C1 segment of cervical spinal cord (tissue), 14 donors: ENCODE measurements at regions not wholly inside any gene's neighbourhood (a gene's known extent, or its start where the extent isn't known, plus 50 kb on each side); places are given as distances from the start of the nearest gene placed in this dataset.

Experiments
- DNase-seq, 14 donors: peaks; one replicate each; lab custom pipeline; 2025; lab: John Stamatoyannopoulos, UW

GRCh38 chr18:77905449-77906055, 655.9 kb downstream of the GALR1 start:
- DNase-seq, result no peak

GRCh38 chr18:77906103-77906892, 656.6 kb downstream of the GALR1 start:
- DNase-seq, result no peak

DNA sequence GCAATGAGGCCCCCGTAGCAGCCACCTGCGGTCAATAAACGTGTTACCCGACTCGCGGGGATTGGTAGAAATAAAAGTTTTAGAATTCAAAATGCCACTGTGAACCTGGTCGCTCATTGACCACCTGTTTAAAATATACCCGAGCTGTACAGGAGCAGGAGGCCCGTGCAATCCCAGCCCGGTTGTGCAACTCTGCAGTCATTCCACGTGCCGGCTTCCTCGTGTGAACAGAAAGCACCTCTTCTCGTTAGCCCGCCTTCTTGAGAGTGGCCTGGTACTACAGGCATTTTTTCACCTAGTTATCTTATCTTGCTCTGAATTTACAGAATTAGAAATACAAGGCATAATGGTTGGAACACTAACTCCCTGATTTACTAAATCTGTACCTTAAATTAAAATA, 660.7 kb downstream of the GALR1 start:
- DNase-seq, result no peak

- no peak for DNase-seq
These were observed 662.4 kb downstream of the GALR1 start for GRCh38 chr18:77911971-77912605.

DNA sequence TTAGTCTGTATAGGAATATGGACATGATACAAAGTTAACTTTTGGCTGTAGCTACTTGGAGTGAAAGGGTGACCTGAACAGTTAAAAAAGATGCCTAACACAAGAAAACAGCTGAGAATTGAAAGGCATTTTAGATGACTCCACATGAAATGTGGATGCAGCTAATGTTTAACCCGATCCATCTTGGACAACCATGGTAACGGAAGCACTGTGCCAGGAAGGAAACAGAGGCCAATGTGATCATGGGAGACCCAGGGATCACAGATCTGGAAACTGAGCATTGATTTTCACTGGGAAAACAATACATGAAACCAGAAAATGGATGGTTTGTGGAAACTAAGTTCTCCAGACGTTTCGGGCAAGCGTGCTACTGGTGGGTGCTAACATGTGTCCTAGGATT, 669.1 kb downstream of the GALR1 start:
- no peak for DNase-seq

DNA sequence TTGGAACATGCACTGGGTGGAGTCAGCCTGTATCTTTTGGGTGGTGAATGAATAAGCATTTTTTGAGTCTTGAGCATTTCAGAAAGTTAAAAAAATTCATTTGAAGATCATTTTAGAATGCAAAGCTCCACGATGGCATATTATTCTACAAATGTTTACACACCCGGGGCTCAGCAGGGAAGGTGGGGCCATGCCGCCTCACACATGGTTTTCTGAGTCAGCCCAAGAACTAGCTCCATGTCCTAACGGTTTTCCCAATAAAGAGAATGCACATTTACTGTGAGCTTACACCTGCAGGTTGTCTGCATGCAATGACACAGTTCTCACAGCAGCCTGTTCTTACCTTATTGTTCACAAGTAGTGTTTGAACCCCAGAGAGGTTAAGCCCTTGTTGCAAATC, 670.3 kb downstream of the GALR1 start:
- no peak for DNase-seq

GRCh38 chr18:77935342-77935741, 685.7 kb downstream of the GALR1 start:
- DNase-seq, result no peak

GRCh38 chr18:77940566-77940965, 690.9 kb downstream of the GALR1 start:
- no peak for DNase-seq

- no peak for DNase-seq
These were observed 694.9 kb downstream of the GALR1 start for GRCh38 chr18:77944533-77944932.

DNA sequence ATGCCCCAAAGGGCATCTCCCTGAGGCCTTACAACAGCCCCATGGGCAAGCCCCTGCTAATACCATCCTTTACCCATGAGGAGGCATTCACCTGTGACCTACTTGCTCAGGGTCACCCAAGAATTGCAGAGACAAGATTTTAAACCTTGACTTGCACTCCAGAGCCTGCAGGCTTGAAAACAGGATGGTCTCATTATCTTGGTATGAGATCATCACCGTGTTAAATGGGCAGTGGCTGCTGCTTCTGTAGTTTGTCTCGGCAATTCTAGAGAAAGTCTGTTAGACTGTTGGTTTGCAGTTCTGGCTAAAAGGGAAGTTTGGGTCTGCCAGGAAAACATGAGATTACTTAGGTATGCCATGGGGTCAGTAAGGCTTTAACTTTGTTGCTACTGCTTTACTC, 698.9 kb downstream of the GALR1 start:
- no peak for DNase-seq

- DNase-seq, result no peak
These were observed 699.8 kb downstream of the GALR1 start for GRCh38 chr18:77949355-77949973.

- no peak for DNase-seq
These were observed 709.6 kb downstream of the GALR1 start for GRCh38 chr18:77959248-77959647.

DNA sequence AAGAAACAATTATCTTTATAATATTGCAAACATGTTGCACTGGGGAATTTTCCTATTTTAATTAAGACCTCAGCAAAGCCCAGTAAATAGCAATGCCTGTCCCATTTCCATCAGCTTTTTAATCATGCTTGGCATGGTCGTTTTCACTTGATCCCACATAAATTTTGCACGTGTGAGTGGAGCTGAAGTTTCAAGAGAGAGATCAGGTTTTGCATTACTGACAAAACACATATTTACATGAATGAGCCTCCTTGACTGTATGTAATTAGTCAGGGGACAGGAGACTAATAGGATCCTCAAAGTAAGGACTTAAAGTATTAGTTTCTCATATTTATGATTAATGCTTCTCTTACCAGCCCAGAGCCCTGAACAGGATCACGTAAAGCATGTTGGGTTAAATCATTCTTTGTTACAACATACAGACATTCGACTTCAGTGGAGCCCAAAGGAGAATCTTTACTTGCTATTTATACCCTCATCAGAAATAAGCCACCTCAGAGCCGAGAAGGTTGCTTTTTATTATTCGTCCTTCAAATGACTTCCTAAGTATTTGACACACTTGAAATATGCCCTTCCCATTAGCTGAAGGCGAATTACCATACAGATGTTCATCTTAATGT, 711.3 kb downstream of the GALR1 start:
- DNase-seq, result no peak

DNA sequence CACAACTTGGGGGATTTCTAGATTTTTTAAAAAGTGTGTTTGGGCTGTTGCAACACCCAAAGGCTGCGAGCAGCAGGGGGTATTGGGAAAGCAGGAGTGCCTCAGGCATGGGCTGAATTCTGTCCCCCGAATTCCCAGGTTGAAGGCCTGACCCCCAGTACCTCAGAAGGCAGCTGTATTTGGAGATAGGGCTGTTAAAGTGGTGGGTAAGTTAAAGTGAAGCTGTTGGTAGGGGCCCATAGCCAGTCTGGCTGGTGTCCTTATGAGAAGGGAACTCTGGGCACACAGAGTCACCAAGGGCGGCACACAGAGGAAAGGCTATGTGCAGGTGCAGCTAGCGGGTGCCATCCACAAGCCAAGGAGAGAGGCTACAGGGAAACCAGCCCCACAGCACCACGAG, 717.4 kb downstream of the GALR1 start:
- DNase-seq, result no peak

GRCh38 chr18:77967791-77968190, 718.1 kb downstream of the GALR1 start:
- no peak for DNase-seq

- no peak for DNase-seq
These were observed 720.3 kb downstream of the GALR1 start for GRCh38 chr18:77969972-77970371.

- DNase-seq, result no peak
These were observed 721.2 kb downstream of the GALR1 start for GRCh38 chr18:77970814-77971213.

GRCh38 chr18:77973745-77974144, 724.1 kb downstream of the GALR1 start:
- no peak for DNase-seq

GRCh38 chr18:77974329-77974728, 724.7 kb downstream of the GALR1 start:
- DNase-seq, result no peak

- DNase-seq, result no peak
These were observed 727.7 kb downstream of the GALR1 start for GRCh38 chr18:77977331-77977730.

GRCh38 chr18:77980275-77980674, 730.6 kb downstream of the GALR1 start:
- DNase-seq, result no peak

DNA sequence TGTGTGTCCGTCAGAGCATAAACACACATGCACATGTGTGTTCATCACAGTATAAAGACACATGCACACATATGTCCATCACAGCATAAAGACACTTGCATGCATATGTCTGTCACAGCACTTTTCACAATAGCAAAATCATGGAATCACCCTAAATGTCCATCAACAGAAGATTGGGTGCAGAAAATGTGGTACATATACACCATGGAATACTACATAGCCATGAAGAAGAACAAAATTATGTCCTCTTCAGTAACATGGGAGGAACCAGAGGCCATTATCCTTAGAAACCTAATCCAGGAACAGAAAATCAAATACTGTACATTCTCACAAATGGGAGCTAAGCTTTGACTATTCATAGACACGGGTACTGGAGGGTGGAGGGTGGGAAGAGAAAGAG, 732.2 kb downstream of the GALR1 start:
- no peak for DNase-seq
